ENCODE measurements at regions not wholly inside any gene's neighbourhood (a gene's known extent, or its start where the extent isn't known, plus 50 kb on each side); places are given as distances from the start of the nearest gene placed in this dataset.
"Not testable (repeated sequence)": the region's sequence is repeated elsewhere in the genome, so short reads cannot be mapped to it uniquely, and the experiment has no call there.

GRCh38 chr18:10133516-10133915 is 219.7 kb downstream of the VAPA start:
- no peak for DNase-seq (ENCODE audit: low read depth, low spot score)
- H3K27ac ChIP-seq: no peak overlapping the region

DNA sequence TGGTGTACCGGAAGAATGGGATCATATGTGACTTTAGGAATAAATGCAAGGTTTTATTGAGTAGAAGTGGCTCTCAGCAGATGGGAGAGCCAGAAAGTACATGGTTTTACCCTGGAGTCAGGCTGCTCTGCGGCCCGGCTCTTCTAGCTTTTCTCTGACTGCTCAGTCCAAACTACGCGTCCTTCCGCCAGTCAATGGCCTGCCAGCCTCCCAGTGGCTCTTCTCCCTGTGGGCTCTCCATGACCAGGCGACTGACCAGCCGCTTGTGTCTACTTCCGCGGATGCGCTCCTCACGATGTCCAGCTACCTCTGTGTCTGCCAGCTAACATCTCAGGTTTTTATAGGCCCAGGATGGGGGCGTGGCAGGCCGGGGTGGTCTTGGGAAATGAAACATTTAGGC is 220.4 kb downstream of the VAPA start:
- DNase-seq (ENCODE audit: low read depth, low spot score): no peak
- H3K27ac ChIP-seq: no peak overlapping the region

GRCh38 chr18:10134749-10135148 is 220.9 kb downstream of the VAPA start:
- not testable (repeated sequence) for DNase-seq (ENCODE audit: low read depth, low spot score); H3K27ac ChIP-seq

- H3K27ac ChIP-seq: no peak overlapping the region
- no peak for DNase-seq (ENCODE audit: low read depth, low spot score)
These were observed 221.6 kb downstream of the VAPA start for GRCh38 chr18:10135302-10135926.

- H3K27ac ChIP-seq: no peak overlapping the region
- DNase-seq (ENCODE audit: low read depth, low spot score): no peak
These were observed 224.9 kb downstream of the VAPA start for GRCh38 chr18:10138719-10139118.

- H3K27ac ChIP-seq: no peak overlapping the region
- DNase-seq (ENCODE audit: low read depth, low spot score): peak; percentile 24
These were observed 226.1 kb downstream of the VAPA start for GRCh38 chr18:10139783-10140410.

DNA sequence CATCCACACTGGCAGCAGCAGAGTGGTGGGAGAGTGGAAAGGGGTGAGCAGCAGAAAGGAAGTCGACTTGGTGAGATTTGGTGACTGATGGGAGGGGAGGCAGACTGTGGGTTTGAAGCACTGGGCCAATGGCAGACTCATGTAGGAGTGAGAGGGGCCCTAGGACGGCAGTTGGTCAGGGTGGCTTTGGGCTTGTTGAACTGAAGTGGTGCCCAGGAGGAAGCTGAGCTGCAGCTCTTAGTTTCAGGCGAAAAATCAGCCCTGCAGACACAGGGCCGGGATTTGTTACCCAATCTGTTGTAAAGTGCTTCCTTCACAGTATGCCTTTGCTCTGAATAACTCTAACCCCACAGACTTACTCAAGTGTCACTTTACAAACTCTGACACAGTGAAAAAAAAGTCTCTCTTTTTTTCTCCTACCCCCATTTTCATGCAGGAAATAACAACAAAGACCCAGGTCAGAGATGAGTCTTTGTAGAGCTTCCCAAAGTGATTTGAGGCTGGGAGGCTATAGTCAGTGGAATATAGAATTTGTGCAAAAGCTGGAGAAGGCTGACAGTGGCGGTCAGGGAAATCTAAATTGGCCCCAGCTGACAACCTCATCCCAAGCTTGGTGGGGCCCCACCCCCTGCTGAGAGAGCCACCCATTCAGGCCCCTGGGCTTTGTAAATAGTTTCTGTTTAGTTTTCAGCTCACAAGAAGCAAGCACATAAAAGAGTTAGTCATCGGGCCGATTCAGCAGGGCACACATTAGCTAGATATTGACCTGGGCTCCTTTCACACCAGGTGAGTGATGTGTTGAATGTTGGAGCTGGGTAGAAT is 226.9 kb downstream of the VAPA start:
- peak overlapping the region; percentile 7 for H3K27ac ChIP-seq
- peak; percentile 64 for DNase-seq (ENCODE audit: low read depth, low spot score)

DNA sequence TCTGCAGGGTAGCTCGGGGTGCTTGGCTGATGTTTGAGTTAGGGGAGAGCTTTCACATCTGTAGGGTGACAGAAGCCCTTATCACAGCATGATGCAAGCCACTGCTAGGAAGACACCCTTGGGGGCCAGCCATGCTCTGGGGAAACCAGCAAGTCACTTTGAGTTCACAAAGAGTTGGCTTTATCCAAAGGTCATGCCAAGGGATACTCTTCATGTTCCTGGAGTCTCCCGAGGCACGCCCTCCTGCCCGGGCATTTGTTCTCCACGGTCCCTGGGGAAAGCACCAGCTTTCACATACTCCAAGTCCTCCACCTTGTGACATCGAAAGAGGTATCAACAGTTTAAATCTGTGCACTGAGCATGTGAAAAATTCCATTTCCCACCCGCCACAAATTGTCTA is 227.7 kb downstream of the VAPA start:
- no peak for DNase-seq (ENCODE audit: low read depth, low spot score)
- H3K27ac ChIP-seq: no peak overlapping the region

- no peak overlapping the region for H3K27ac ChIP-seq
- DNase-seq (ENCODE audit: low read depth, low spot score): no peak
These were observed 228.2 kb downstream of the VAPA start for GRCh38 chr18:10142056-10142455.

DNA sequence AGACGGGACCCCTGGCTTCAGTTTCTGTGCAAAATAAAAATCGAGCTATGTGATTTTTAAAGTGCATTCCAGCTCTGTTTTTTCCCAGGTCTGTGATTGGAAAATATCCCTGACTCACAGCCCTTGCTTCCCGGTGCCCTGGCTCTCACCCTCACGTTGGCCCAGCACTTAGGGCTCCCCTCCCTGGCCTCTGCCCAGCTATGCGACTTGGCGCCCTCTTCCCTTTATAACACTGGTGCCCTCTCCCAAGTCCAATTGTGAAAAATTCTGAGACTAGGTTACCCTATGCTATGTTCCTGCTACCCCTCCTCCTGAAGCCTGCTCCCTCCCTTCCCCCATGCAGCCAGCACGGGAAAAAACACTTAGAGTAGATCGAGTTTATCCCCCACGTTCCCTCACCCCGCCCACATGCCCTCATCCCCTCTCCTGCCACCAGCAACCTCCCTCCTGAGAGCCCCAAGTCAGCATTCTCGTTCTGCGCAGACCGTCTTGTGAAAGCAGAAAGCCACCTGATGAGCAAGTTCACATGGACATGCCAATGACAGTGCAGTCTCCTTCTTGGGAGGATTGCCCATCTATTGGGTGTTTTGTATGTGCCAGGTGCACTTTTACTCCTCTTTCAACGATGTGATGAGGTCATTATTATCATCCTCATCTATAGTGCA is 228.8 kb downstream of the VAPA start:
- no peak overlapping the region for H3K27ac ChIP-seq
- DNase-seq (ENCODE audit: low read depth, low spot score): no peak

DNA sequence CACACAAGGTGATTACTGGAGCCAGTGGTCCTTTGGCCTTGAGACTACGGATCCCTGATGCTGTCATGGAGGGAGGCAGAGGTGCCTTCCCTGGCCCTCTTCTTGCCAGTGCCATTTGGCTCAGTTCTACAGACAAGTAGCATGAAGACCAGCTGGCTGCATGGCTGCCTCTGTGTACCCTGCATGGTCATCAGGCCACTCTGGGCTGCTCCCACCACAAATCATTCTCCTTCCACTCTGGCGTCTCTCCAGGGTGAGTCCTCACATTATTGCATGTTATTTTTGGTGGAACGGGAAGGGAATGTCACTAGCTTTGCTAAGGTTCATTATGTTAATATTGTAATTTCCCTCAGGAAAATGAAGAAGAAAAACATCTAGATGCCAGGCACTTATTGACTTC is 229.8 kb downstream of the VAPA start:
- H3K27ac ChIP-seq: no peak overlapping the region
- DNase-seq (ENCODE audit: low read depth, low spot score): no peak

- no peak overlapping the region for H3K27ac ChIP-seq
- no peak for DNase-seq (ENCODE audit: low read depth, low spot score)
These were observed 231.7 kb downstream of the VAPA start for GRCh38 chr18:10145546-10145945.

GRCh38 chr18:10147226-10147625 is 233.4 kb downstream of the VAPA start:
- no peak for DNase-seq (ENCODE audit: low read depth, low spot score)
- no peak overlapping the region for H3K27ac ChIP-seq

DNA sequence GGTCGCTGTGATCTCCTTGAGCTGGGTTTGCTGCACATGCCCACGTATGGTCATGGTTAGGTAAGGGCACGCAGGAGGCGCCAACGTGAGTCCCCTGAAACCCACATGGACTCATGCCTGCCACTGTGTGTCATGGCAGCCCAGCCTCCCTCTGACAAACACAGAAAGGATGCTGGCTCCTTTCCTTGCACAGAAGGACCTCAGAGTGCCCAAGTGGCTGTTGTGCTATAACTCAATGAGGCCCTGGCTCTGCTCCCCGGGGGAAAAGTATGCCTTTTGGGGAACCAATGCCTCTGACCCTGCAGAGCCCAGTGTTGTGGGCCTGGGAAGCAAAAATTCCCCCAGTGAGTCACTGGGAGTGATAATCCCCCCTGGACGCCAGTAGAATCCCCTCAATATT is 233.9 kb downstream of the VAPA start:
- no peak for DNase-seq (ENCODE audit: low read depth, low spot score)
- H3K27ac ChIP-seq: no peak overlapping the region

DNA sequence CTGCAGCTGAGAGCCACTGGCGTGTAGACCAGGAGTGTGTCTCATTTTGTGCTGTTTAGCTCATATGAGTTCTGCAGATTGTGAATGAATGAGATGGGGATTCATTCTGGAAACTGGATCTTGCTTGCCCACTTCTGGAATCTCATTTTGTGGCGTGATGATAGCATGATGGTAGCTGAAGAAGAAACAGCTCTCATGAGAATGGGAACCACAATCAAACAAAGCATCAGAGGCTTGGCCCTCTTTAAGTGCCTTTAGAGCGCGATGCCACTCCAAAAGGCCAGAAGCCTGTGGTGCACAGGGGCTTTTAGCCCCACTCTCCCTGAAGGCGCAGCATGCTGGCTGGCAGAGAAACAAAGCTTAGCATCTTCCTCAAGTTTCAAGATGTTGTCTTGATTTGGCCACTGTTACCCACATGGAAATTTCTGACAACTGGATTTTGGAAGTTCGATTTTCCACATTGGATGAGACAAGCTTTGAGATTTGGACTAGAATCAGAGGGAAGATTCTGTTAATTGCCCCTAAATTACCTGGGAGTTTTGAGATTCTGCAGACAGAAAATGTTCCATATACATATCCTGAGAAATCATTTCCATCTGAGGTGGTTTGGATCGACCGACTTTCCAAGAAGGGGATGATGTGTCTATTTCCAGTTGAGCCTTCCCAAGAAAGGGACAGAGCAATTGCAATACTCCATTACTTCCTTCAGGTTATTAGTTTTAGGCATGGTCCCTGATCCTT is 234.5 kb downstream of the VAPA start:
- H3K27ac ChIP-seq: no peak overlapping the region
- no peak for DNase-seq (ENCODE audit: low read depth, low spot score)

DNA sequence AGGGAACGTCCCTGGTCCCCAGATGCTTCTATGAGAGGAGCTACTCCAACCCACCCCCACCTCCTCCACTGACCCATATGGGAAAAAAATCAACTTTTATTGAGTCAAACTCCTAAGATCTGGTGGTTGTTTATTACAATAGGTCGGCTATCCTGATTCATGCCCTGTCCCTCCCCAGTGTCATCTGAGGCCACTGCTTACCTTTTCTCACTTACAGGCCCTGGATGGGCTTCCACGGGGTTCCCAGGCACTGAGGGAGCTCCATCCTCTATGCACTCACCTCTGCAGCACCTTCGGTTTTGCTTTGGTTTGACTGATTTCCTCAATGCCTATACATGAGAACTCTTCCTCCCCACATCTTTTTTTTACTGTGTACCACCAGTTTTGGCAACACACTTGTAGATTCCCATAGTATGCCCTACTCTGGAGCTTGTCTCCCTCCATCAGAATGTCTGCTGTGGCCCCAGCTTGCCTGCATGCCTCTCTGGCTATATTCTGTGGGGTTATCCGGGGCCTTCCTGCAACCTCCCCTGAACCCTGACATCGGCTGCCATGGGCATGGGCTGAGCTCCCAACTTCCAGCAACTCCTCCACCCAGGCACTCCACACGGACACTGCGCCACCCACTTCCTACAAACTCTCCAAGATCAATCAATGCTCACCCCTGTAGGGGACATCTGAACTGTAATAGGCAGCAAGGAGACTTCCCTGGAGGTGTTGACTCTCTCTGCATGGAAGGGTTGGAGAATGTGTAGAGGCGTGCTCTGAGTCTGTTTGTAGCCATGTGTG is 236.1 kb downstream of the VAPA start:
- no peak for DNase-seq (ENCODE audit: low read depth, low spot score)

DNA sequence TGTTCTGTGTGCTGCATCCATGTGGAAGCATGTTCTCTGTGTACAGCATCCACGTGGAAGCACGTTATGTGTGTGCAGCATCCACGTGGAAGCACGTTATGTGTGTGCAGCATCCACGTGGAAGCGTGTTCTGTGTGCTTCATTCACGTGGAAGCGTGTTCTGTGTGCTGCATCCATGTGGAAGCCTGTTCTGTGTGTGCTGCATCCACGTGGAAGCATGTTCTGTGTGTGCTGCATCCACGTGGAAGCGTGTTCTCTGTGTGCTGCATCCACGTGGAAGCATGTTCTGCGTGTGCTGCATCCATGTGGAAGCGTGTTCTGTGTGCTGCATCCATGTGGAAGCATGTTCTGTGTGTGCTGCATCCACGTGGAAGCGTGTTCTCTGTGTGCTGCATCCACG is 236.8 kb downstream of the VAPA start:
- not testable (repeated sequence) for DNase-seq (ENCODE audit: low read depth, low spot score); H3K27ac ChIP-seq

More for the DNA sequence above, 236.1 kb downstream of the VAPA start:
- no peak overlapping the region for H3K27ac ChIP-seq

- H3K27ac ChIP-seq: no peak overlapping the region
- DNase-seq (ENCODE audit: low read depth, low spot score): no peak
These were observed 238.7 kb downstream of the VAPA start for GRCh38 chr18:10152475-10152874.

GRCh38 chr18:10153924-10154752 is 240.3 kb downstream of the VAPA start:
- H3K27ac ChIP-seq: no peak overlapping the region
- DNase-seq (ENCODE audit: low read depth, low spot score): no peak

Measured in epithelial cell of prostate (primary cell).